H9 (cell line): ENCODE measurements at regions not wholly inside any gene's neighbourhood (a gene's known extent, or its start where the extent isn't known, plus 50 kb on each side); places are given as distances from the start of the nearest gene placed in this dataset.

Source experiments
- DNase-seq: peaks from one replicate; pipeline ENCODE4 v3.0.0-alpha.2; 2017
- H2AFZ ChIP-seq: one replicate; pipeline ENCODE4 v1.6.1; 2013; ENCODE audit warnings: mild to moderate bottlenecking, low read length, control low read depth, moderate library complexity
- H2AK5ac ChIP-seq: 2 replicates; pipeline ENCODE4 v1.6.1; 2013; ENCODE audit warnings: low read length, control low read depth, mixed read lengths; ENCODE audit not compliant: insufficient read length
- H2BK120ac ChIP-seq: one replicate; pipeline ENCODE4 v1.6.1; 2013; ENCODE audit warnings: low read depth, mild to moderate bottlenecking, low read length, control low read depth, inconsistent platforms; ENCODE audit not compliant: poor library complexity, severe bottlenecking
- H2BK12ac ChIP-seq: 2 replicates; pipeline ENCODE4 v1.6.1; 2013; ENCODE audit warnings: low read length, control low read depth, mixed read lengths, low read depth; ENCODE audit not compliant: insufficient read length
- H2BK15ac ChIP-seq: 2 replicates; pipeline ENCODE4 v1.6.1; 2013; ENCODE audit warnings: low read depth, low read length, control low read depth
- H2BK20ac ChIP-seq: one replicate; pipeline ENCODE4 v1.6.1; 2013; ENCODE audit warnings: low read depth, mild to moderate bottlenecking, low read length, control low read depth, inconsistent platforms; ENCODE audit not compliant: poor library complexity, severe bottlenecking
- H2BK5ac ChIP-seq: 2 replicates; pipeline ENCODE4 v1.6.1; 2013; ENCODE audit warnings: low read length, control low read depth, mixed read lengths; ENCODE audit not compliant: insufficient read length
- H3K14ac ChIP-seq: 2 replicates; pipeline ENCODE4 v1.6.1; 2013; ENCODE audit warnings: low read length, control low read depth; ENCODE audit not compliant: insufficient read depth
- H3K18ac ChIP-seq: 2 replicates; pipeline ENCODE4 v1.6.1; 2013; ENCODE audit warnings: low read depth, mild to moderate bottlenecking, mixed read lengths, low read length, control low read depth; ENCODE audit not compliant: insufficient read length
- H3K23ac ChIP-seq: 2 replicates; pipeline ENCODE4 v1.6.1; 2013; ENCODE audit warnings: low read length, control low read depth, mixed read lengths, low read depth; ENCODE audit not compliant: insufficient read length
- H3K23me2 ChIP-seq: 2 replicates; pipeline ENCODE4 v1.6.1; 2013; ENCODE audit warnings: low read depth, mild to moderate bottlenecking, mixed read lengths, low read length, control low read depth; ENCODE audit not compliant: insufficient read length, poor library complexity, severe bottlenecking
- H3K27ac ChIP-seq: 2 replicates; pipeline ENCODE4 v1.5.1; 2013; ENCODE audit warnings: low read length, control low read depth, mixed read lengths, low read depth; ENCODE audit not compliant: insufficient read length
- H3K27me3 ChIP-seq: 2 replicates; pipeline ENCODE4 v1.6.1; 2013; ENCODE audit warnings: low read length, control low read depth, inconsistent platforms; ENCODE audit not compliant: insufficient read depth
- H3K4ac ChIP-seq: 2 replicates; pipeline ENCODE4 v1.6.1; 2013; ENCODE audit warnings: low read depth, mild to moderate bottlenecking, control low read depth, inconsistent platforms, low read length, moderate library complexity
- H3K4me1 ChIP-seq: 2 replicates; pipeline ENCODE4 v1.6.1; 2013; ENCODE audit warnings: low read length, control low read depth, inconsistent platforms; ENCODE audit not compliant: insufficient read depth
- H3K4me2 ChIP-seq: 2 replicates; pipeline ENCODE4 v1.6.1; 2013; ENCODE audit warnings: low read length, control low read depth, mixed read lengths; ENCODE audit not compliant: insufficient read length, insufficient read depth
- H3K56ac ChIP-seq: 2 replicates; pipeline ENCODE4 v1.6.1; 2013; ENCODE audit warnings: low read depth, mild to moderate bottlenecking, mixed read lengths, low read length, control low read depth; ENCODE audit not compliant: insufficient read length
- H3K79me1 ChIP-seq: 2 replicates; pipeline ENCODE4 v1.6.1; 2013; ENCODE audit warnings: low read depth, mild to moderate bottlenecking, moderate library complexity, low read length, control low read depth, inconsistent platforms; ENCODE audit not compliant: insufficient read depth, poor library complexity, severe bottlenecking
- H3K79me2 ChIP-seq: 2 replicates; pipeline ENCODE4 v1.6.1; 2013; ENCODE audit warnings: low read length, control low read depth, inconsistent platforms; ENCODE audit not compliant: insufficient read depth
- H3K9ac ChIP-seq: 2 replicates; pipeline ENCODE4 v1.6.1; 2013; ENCODE audit warnings: low read length, control low read depth, mixed read lengths; ENCODE audit not compliant: insufficient read length; ENCODE audit errors: extremely low read depth
- H3K9me3 ChIP-seq: one replicate; pipeline ENCODE4 v1.6.1; 2013; ENCODE audit warnings: low read depth, low read length, inconsistent platforms; ENCODE audit not compliant: control insufficient read depth
- H3T11ph ChIP-seq: one replicate; pipeline ENCODE4 v1.6.1; 2013; ENCODE audit warnings: mild to moderate bottlenecking, low read length, control low read depth, inconsistent platforms
- H4K20me1 ChIP-seq: one replicate; pipeline ENCODE4 v1.6.1; 2013; ENCODE audit not compliant: control insufficient read depth, insufficient read length, insufficient read depth
- H4K5ac ChIP-seq: 2 replicates; pipeline ENCODE4 v1.6.1; 2013; ENCODE audit warnings: low read depth, mild to moderate bottlenecking, mixed read lengths, low read length, control low read depth; ENCODE audit not compliant: insufficient read length
- H4K8ac ChIP-seq: replicated peaks from 2 replicates; pipeline ENCODE4 v1.6.1; 2013; ENCODE audit warnings: low read length, control low read depth, mixed read lengths, low read depth; ENCODE audit not compliant: insufficient read length
- H4K91ac ChIP-seq: 2 replicates; pipeline ENCODE4 v1.6.1; 2013; ENCODE audit warnings: low read depth, mild to moderate bottlenecking, moderate library complexity, mixed read lengths, low read length, control low read depth; ENCODE audit not compliant: insufficient read length
- H3K27ac Mint-ChIP-seq, 3 experiments: 2 replicates in 2 of 3; 3 replicates in 1 of 3; pipeline ENCODE4 v1.8.0; 2020 to 2021; ENCODE audit warnings: mixed read lengths in 3 of 3, mild to moderate bottlenecking in 1 of 3, moderate library complexity in 1 of 3
- H3K27me3 Mint-ChIP-seq: 2 replicates; pipeline ENCODE4 v1.8.0; 2021; ENCODE audit warnings: low read depth, mild to moderate bottlenecking, moderate library complexity, mixed read lengths
- H3K36me3 Mint-ChIP-seq, 3 experiments: 2 replicates in 2 of 3; 3 replicates in 1 of 3; pipeline ENCODE4 v1.8.0; 2020 to 2021; ENCODE audit warnings: low read depth in 3 of 3, mixed read lengths in 3 of 3; ENCODE audit not compliant: insufficient read depth in 1 of 3
- H3K4me1 Mint-ChIP-seq, 2 experiments: 2 replicates each; pipeline ENCODE4 v1.8.0; 2020; ENCODE audit warnings: mixed read lengths in 2 of 2
- H3K4me3 Mint-ChIP-seq, 2 experiments: 2 replicates in 1 of 2; 3 replicates in 1 of 2; pipeline ENCODE4 v1.8.0; 2020 to 2021; ENCODE audit warnings: mild to moderate bottlenecking in 2 of 2, mixed read lengths in 2 of 2, moderate library complexity in 1 of 2
- H3K9me3 Mint-ChIP-seq, 2 experiments: 2 replicates in 1 of 2; 3 replicates in 1 of 2; pipeline ENCODE4 v1.8.0; 2020; ENCODE audit warnings: mild to moderate bottlenecking in 2 of 2, mixed read lengths in 2 of 2, moderate library complexity in 1 of 2
- CTCF ChIP-seq: fragments of 200-600 bp; sonication (generic); conservative IDR thresholded peaks from 3 replicates; pipeline ENCODE4 v1.8.0; 2021; ENCODE audit warnings: antibody characterized with exemption, mild to moderate bottlenecking
- WGBS: extraction: QIAGEN DNeasy Blood & Tissue Kit; methylation state at CpG from one replicate; pipeline ENCODE4 v1.1.7; 2013; ENCODE audit warnings: missing lambda C conversion rate, low lambda C conversion rate, mixed read lengths; ENCODE audit not compliant: insufficient read length; ENCODE audit errors: extremely low coverage; 5-methylcytosine and 5-hydroxymethylcytosine counted together

GRCh38 chr3:70820397-70820796, 508.0 kb upstream of the MDFIC2 start:
- Histone ChIP-seq H4K20me1 (no peaks in the 10 kb centered on the region), H3T11ph (no peak overlapping the region), H2BK15ac (no peak overlapping the region), H3K18ac (no peak overlapping the region), H2BK120ac (no peak overlapping the region), H3K4me2 (no peak overlapping the region), H4K91ac (no peak overlapping the region), H2BK20ac (no peak overlapping the region), H3K4ac (no peak overlapping the region), H3K56ac (no peak overlapping the region), H3K4me1 (no peaks in the 10 kb centered on the region), H4K5ac (no peak overlapping the region), H3K79me2 (no peaks in the 10 kb centered on the region), H3K23ac (no peak overlapping the region), H2BK12ac (no peak overlapping the region), H3K27ac (no peak overlapping the region), H2AK5ac (no peak overlapping the region), H3K9ac (no peak overlapping the region), H3K23me2 (no peaks in the 10 kb centered on the region), H4K8ac (no peak overlapping the region), H3K79me1 (no peaks in the 10 kb centered on the region), H2BK5ac (no peak overlapping the region), H2AFZ (no peak overlapping the region), H3K9me3 (no peaks in the 10 kb centered on the region), H3K27me3 (no peaks in the 10 kb centered on the region), H3K14ac (no peak overlapping the region)
- WGBS, result no CpG with 5 or more reads among the region's 1 CpG
- Mint-ChIP-seq H3K4me3 (no peak overlapping the region), H3K4me1 (no peaks in the 10 kb centered on the region; a peak in 1 of 4 replicates), H3K9me3 (peaks cover 16 to 19% of the 10 kb centered on the region in 2 experiments), H3K36me3 (peaks cover 0 to 22% (median 5%) of the 10 kb centered on the region in 3 experiments; a peak in 4 of 7 replicates), H3K27ac (no peak overlapping the region), H3K27me3 (no peaks in the 10 kb centered on the region)
- DNase-seq, result no peak
- TF ChIP-seq CTCF, result no peak
